Astrocyte of the spinal cord (primary cell): ENCODE measurements at regions not wholly inside any gene's neighbourhood (a gene's known extent, or its start where the extent isn't known, plus 50 kb on each side); places are given as distances from the start of the nearest gene placed in this dataset.

ENCODE experiments used
- DNase-seq: peaks from one replicate; pipeline ENCODE4 v3.0.0; 2011; ENCODE audit warnings: low read depth, low spot score
- H3K4me3 ChIP-seq: 2 replicates; pipeline ENCODE4 v1.5.1; 2011; ENCODE audit warnings: low read depth, mild to moderate bottlenecking, low read length, moderate library complexity
- CTCF ChIP-seq: IDR thresholded peaks from 2 replicates; pipeline ENCODE4 v1.5.1; 2012; ENCODE audit warnings: low read depth, mild to moderate bottlenecking, low read length, inconsistent platforms
- in situ Hi-C: cut with HindIII; loops from 2 replicates; pipeline ENCODE4 v1.10.0; 2017; ENCODE audit warnings: low sequenced_read_pairs

- H3K4me3 ChIP-seq: no peak overlapping the region
- in situ Hi-C loops: no loop called here
- DNase-seq: no peak
- no peak for TF ChIP-seq CTCF
These were observed 157.6 kb upstream of the BLID start for GRCh38 chr11:122273476-122274191.

- H3K4me3 ChIP-seq: no peak overlapping the region
- in situ Hi-C loops: no loop called here
- no peak for TF ChIP-seq CTCF
- DNase-seq: no peak
These were observed 155.7 kb upstream of the BLID start for GRCh38 chr11:122271745-122272144.

DNA sequence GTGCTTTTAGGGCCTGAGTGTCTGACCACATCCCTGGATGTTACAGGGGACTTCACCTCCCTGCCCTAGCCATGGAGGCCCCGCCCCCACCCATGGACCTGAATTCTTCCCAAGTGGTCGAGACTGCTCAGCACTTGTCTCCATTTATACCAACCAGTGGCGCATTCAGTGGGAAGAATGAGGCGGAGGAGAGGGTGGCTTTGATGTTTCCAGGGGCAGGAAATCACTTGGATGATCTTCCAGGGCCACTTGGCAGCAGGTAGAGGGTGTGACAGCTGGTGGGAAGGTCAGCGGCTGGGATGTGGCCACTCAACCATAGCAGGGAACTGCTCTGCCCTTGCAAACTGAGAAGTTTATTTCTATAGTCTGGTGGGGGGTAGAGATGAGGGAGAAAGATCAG is 155.1 kb upstream of the BLID start:
- in situ Hi-C loops: no loop called here
- TF ChIP-seq CTCF: no peak
- H3K4me3 ChIP-seq: no peak overlapping the region
- no peak for DNase-seq

DNA sequence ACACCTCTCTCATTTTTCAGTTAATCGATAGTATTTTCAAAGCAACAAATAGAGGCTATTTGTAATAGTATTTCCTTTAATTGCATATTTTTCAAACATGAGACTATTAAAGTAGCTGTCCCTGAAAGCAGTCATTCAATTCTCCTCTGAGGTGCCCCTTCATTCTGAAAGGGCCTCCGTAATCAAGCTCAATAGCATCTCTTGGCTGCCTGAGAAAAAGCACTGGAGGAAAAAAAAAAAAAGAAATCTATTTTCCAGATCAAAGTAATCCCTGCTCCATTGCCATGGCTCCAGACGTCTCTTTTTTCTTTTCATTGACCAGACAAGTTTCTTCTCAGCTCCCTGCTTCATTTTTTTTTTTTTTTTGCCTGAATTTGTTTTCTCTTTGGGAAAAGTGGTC is 154.5 kb upstream of the BLID start:
- in situ Hi-C loops: no loop called here
- DNase-seq: no peak
- no peak overlapping the region for H3K4me3 ChIP-seq
- no peak for TF ChIP-seq CTCF

GRCh38 chr11:122269824-122270223 is 153.8 kb upstream of the BLID start:
- DNase-seq: no peak
- H3K4me3 ChIP-seq: no peak overlapping the region
- no peak for TF ChIP-seq CTCF
- in situ Hi-C loops: no loop called here

GRCh38 chr11:122268601-122269130 is 152.7 kb upstream of the BLID start:
- no peak overlapping the region for H3K4me3 ChIP-seq
- in situ Hi-C loops: no loop called here
- TF ChIP-seq CTCF: no peak
- no peak for DNase-seq
